Mesothelial cell of epicardium (in vitro differentiated cells): ENCODE measurements at regions not wholly inside any gene's neighbourhood (a gene's known extent, or its start where the extent isn't known, plus 50 kb on each side); places are given as distances from the start of the nearest gene placed in this dataset.

Source experiments
- DNase-seq, 2 experiments: peaks; one replicate each; pipeline ENCODE4 v3.0.0; 2021; ENCODE audit warnings: low spot score in 2 of 2; ENCODE audit not compliant: unreplicated experiment in 2 of 2
- H3K27ac Mint-ChIP-seq: 2 replicates; pipeline ENCODE4 v1.8.0; 2021; ENCODE audit warnings: mixed read lengths
- H3K27me3 Mint-ChIP-seq: 2 replicates; pipeline ENCODE4 v1.8.0; 2021; ENCODE audit warnings: low read depth, mixed read lengths
- H3K36me3 Mint-ChIP-seq: 2 replicates; pipeline ENCODE4 v1.8.0; 2021; ENCODE audit warnings: mixed read lengths
- H3K4me1 Mint-ChIP-seq: 2 replicates; pipeline ENCODE4 v1.8.0; 2021; ENCODE audit warnings: mixed read lengths
- H3K4me3 Mint-ChIP-seq: 2 replicates; pipeline ENCODE4 v1.8.0; 2021; ENCODE audit warnings: mild to moderate bottlenecking, moderate library complexity, mixed read lengths
- H3K9me3 Mint-ChIP-seq: 2 replicates; pipeline ENCODE4 v1.8.0; 2021; ENCODE audit warnings: mixed read lengths
- TF ChIP-seq, protein P1 (sequence below): fragments of 200-600 bp; sonication (generic); IDR thresholded peaks from one replicate; pipeline ENCODE4 v1.5.0; 2021; ENCODE audit warnings: antibody characterized with exemption; ENCODE audit not compliant: unreplicated experiment

DNA sequence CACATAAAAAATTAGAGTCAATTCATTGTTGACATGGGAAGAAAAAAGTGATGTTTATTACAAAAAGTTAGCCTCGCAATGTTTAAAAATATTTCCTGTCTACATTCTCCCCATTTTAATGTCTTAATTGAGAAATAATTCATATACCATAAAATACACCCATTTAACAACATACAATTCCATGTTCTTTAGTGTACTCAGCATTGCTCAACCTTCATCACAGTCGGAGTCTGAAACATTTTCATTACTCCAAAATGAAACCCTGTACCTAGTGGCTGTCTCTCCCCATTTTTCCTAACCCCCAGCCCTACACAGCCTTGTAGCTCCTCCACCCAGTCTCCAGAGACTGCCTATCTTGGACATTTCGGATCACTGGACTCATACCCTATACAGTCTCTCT lies 103.9 kb upstream of the CBLN2 start:
- TF ChIP-seq, protein P1, sequence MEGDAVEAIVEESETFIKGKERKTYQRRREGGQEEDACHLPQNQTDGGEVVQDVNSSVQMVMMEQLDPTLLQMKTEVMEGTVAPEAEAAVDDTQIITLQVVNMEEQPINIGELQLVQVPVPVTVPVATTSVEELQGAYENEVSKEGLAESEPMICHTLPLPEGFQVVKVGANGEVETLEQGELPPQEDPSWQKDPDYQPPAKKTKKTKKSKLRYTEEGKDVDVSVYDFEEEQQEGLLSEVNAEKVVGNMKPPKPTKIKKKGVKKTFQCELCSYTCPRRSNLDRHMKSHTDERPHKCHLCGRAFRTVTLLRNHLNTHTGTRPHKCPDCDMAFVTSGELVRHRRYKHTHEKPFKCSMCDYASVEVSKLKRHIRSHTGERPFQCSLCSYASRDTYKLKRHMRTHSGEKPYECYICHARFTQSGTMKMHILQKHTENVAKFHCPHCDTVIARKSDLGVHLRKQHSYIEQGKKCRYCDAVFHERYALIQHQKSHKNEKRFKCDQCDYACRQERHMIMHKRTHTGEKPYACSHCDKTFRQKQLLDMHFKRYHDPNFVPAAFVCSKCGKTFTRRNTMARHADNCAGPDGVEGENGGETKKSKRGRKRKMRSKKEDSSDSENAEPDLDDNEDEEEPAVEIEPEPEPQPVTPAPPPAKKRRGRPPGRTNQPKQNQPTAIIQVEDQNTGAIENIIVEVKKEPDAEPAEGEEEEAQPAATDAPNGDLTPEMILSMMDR = no peak
- Mint-ChIP-seq H3K27me3 (peaks cover 45% of the 10 kb centered on the region), H3K27ac (no peak overlapping the region), H3K4me3 (no peak overlapping the region), H3K9me3 (no peaks in the 10 kb centered on the region), H3K4me1 (no peaks in the 10 kb centered on the region), H3K36me3 (no peaks in the 10 kb centered on the region)
- DNase-seq = no peak

DNA sequence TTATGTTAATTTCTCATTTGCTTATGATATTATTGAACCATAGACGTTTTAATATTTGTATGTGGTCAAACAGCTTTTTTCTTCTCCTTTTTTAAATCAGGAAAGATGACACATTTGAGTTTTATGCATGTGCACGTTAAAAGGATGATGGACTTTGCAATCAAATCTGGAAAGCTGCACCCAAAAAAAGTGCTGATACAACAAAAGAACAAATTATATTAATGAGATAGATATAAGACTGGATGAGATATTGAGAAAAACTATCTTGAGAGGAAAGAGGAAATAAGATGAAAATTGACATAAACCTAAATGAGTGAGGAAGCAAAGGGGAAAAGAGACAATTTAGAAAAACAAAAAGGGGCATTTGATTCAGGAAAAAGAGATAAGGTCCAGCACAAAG lies 96.4 kb upstream of the CBLN2 start:
- no peaks in the 10 kb centered on the region for H3K36me3 Mint-ChIP-seq
- no peak for DNase-seq
- H3K4me1 Mint-ChIP-seq = peaks cover 4% of the 10 kb centered on the region
- H3K4me3 Mint-ChIP-seq = no peak overlapping the region
- TF ChIP-seq, protein P1 = no peak
- no peak overlapping the region for H3K27ac Mint-ChIP-seq
- H3K9me3 Mint-ChIP-seq = no peaks in the 10 kb centered on the region
- peaks cover 17% of the 10 kb centered on the region for H3K27me3 Mint-ChIP-seq

DNA sequence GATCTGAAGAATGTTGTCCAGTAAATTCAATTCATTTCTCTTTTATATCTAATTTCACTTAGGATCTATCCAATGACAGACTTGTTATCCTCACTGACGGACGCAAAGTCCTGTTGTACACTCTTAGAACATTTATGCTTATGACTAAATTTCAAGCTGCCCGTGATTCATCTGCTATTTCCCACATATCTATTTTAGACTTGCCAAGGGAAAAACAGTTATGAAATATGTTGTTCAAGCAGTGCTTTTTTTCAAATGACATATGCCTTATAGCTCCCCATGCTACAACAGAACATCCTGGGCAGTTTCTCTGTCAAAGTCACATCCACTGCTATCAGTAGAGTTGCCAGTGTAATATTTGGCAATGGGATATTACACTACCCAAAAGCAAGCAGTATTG lies 94.2 kb upstream of the CBLN2 start:
- Mint-ChIP-seq H3K36me3 (no peaks in the 10 kb centered on the region), H3K4me3 (no peak overlapping the region), H3K4me1 (peaks cover 4% of the 10 kb centered on the region), H3K27ac (no peak overlapping the region), H3K9me3 (no peaks in the 10 kb centered on the region), H3K27me3 (peaks cover 5% of the 10 kb centered on the region)
- no peak for DNase-seq
- TF ChIP-seq, protein P1 = no peak

DNA sequence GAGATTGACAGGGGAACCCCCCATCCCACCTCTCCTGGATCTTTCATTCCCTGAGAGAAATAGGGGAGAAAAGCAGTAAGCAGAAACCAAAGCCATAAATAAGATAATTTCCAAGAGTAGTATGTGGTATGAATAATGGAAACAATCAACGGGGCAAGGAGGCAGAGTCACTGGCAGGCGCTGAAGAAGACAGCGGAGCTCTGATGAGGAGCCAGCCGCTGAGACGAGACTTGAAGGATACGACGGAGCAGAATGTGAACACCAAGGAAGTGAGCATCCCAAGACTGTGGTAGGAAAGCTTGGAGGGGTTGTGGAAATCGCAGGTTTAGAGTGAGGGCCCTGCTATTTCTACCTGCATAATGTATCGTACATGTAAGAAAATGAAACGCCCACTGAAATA lies 93.6 kb upstream of the CBLN2 start:
- no peaks in the 10 kb centered on the region for H3K9me3 Mint-ChIP-seq
- H3K27ac Mint-ChIP-seq = no peak overlapping the region
- H3K4me3 Mint-ChIP-seq = no peak overlapping the region
- no peaks in the 10 kb centered on the region for H3K36me3 Mint-ChIP-seq
- H3K4me1 Mint-ChIP-seq = peaks cover 4% of the 10 kb centered on the region
- DNase-seq = no peak
- H3K27me3 Mint-ChIP-seq = peaks cover 5% of the 10 kb centered on the region
- TF ChIP-seq, protein P1 = no peak

DNA sequence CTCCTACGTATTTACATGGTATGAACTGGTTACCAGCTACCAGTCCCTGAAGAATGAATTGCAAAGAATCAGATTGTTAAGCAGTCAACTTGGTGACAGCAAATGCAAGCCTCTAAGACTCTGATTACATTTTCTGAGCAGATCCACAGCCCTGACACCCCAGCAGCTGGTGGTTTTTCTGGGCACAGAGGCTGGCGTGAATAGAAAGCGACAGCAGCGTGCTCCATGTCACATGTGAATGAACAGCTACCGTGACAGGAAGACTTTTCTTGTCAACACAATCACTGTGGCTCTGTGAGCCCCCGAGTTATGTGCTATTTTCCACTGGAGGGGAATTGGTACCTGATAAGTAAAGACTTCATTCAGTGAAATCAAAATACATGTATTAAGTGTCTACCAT lies 93.2 kb upstream of the CBLN2 start:
- Mint-ChIP-seq H3K4me1 (peaks cover 4% of the 10 kb centered on the region), H3K4me3 (no peak overlapping the region), H3K36me3 (no peaks in the 10 kb centered on the region), H3K9me3 (no peaks in the 10 kb centered on the region), H3K27me3 (peaks cover 5% of the 10 kb centered on the region), H3K27ac (no peak overlapping the region)
- TF ChIP-seq, protein P1 = no peak
- no peak for DNase-seq

DNA sequence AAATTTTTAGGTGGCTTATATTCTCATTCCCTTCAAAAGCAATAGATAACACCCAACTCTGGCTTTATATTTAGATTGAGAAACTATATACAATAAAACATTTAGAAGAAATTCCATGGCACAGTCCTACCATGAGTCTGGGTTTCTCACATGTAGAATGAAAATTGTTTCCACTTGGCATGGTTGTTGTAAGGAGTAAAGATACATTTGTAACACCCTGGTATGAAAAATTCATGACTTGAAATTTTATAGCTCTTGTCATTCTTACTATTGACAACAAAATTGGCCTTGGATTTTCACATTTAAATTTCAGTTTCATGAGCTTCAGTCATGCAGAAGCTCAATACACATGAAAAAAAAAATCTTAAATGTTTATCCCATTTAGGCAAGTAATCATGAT lies 92.5 kb upstream of the CBLN2 start:
- no peak for DNase-seq
- Mint-ChIP-seq H3K4me1 (peaks cover 4% of the 10 kb centered on the region), H3K27ac (no peak overlapping the region), H3K4me3 (no peak overlapping the region), H3K9me3 (no peaks in the 10 kb centered on the region), H3K27me3 (peaks cover 5% of the 10 kb centered on the region), H3K36me3 (no peaks in the 10 kb centered on the region)
- TF ChIP-seq, protein P1 = no peak
